HG03558 (cell line): ENCODE measurements at regions not wholly inside any gene's neighbourhood (a gene's known extent, or its start where the extent isn't known, plus 50 kb on each side); places are given as distances from the start of the nearest gene placed in this dataset.

Source experiments
- ATAC-seq: cut with Tn5 transposase; IDR thresholded peaks from one replicate; pipeline ENCODE4 v1.9.1; 2021; ENCODE audit warnings: moderate number of reproducible peaks; ENCODE audit not compliant: unreplicated experiment; ENCODE audit errors: extremely low read depth

DNA sequence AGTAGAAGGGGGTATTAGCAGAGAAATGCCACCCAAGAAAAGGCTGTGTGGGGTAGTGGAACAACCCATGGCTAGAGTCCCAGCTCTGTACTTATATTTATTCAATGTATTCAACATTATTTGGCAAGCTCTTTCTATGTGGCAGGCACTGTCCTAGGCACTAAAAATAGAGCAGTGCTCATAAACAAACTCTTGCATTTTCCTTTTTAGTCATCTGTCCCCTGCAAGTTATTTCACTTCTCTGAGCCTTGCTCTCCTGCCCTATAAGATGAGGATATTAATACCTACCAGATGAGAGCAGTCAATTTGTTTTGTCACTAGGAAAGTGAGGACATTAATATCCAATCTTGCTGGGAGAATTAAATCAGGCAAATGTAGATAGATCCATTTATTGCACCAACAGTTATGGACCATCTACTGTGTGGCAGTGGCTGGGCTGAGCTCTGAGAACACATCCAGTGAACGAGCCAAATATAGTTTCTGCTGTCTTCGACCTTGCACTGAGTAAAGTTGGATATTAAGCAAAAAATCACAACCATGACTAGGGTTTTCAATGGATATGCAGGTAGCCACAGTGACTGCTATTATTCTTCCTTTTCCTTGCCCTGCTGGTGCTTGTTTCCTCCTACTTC lies 314.3 kb upstream of the TBX3 start:
- no peak for ATAC-seq

DNA sequence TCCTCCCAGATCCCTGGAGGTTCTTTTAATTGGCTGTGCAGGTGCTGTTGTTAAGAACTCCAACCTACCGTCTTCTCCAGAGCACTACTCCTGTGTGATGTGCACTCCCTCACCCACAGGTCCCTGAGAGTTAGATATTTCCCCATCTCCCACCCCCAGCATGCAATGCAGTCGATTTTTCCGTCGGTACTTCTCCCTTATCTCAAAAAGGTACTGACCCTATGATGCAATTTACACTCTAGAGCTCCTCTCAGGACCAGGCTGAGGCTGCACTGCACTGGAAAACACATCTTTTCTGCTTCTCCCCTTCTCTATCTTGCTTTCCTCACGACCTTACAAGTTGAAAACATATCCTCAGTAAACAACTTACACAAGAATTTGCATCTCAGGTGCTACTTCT lies 312.4 kb upstream of the TBX3 start:
- no peak for ATAC-seq

DNA sequence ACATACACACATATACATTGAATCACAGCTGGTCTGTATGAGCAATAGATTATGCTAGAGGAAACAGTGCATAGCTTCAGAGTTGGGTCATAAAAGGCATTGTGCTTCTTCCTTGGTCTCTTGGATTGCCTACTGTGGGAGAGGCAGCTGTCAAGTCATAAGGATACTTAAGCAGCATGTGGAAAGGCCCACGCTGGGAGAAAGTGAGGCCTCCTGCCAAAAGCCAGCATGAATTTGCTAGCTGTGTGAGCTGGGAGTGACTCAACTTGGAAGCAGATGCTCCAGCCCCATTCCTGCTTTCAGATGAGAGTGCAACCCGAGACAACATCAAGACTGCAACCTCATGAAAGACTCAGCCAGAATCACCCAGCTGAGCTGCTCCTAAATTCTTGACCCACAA lies 311.9 kb upstream of the TBX3 start:
- no peak for ATAC-seq

DNA sequence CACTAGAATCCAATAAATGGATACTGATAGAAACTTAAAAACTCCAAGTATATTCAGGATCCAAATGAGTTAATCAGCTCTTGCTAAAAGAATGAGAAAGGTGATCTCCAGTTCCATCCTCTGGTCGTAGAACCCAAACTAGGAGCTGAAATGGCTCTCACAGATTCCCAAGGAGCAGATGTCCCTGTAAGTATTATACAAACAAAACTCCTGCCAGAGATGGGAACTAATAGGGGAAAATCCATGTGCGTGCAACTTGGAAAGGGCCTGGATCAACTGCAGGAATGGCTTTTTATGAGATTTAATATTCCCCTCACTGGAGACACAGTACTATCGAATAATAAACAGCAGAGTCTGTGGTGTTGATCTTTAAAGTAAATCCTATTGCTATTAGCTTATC lies 309.2 kb upstream of the TBX3 start:
- no peak for ATAC-seq

DNA sequence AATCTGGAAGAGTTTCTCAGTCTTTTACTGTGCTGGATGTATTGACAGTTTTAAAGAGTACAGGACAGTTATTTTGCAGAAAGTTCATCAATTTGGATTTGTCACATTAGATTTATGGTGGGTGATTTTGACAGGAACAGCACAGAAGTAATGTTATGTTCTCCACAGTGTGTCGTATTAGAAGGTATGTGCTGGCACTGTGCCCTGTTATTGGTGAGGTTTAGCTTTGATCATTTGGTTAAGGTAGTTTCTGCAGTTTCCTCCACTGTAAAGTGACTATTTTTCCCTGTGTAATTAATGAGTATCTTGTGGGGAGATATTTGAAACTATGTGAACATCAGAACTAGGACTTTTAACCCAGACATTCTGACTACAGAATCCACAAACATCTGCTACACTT lies 308.5 kb upstream of the TBX3 start:
- no peak for ATAC-seq

DNA sequence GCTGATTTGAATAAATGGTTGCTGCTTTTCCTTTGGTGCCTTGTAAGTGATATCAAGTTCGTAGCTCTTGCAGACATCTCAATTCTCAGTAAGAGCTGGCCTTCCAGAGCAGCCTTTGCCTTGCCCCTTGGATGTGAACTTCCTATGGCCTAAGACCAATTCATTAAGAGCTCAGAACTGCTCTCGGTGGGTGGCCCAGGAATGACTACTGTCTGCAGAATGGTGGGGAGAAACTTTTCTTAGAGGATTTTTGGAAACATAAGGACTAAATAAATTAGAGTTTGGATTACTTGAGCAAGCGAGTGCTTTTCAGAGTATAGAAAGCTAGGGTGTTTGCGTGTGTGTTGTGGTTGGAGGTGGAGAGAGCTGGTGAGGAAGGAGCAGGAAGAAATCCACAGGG lies 306.4 kb upstream of the TBX3 start:
- no peak for ATAC-seq

DNA sequence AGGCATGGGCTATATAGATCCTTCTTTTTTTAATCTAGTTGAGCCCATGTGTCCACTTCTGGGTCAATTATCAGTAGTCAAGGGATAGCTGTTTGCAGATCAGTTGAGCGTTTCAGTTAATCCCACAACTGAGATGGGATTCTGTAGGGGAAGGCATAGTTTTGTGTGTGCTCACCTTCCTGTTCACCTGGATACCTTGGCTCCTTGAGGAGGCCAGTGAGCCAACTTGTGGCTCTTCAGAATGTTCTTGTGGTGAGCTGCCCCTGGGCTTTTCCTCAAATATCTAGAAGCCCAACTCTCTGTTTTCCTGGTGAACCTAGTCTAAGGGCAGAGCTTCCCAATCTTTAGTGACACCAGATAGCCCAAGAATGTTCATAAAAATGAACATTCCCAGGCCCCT lies 302.9 kb upstream of the TBX3 start:
- ATAC-seq: no peak

DNA sequence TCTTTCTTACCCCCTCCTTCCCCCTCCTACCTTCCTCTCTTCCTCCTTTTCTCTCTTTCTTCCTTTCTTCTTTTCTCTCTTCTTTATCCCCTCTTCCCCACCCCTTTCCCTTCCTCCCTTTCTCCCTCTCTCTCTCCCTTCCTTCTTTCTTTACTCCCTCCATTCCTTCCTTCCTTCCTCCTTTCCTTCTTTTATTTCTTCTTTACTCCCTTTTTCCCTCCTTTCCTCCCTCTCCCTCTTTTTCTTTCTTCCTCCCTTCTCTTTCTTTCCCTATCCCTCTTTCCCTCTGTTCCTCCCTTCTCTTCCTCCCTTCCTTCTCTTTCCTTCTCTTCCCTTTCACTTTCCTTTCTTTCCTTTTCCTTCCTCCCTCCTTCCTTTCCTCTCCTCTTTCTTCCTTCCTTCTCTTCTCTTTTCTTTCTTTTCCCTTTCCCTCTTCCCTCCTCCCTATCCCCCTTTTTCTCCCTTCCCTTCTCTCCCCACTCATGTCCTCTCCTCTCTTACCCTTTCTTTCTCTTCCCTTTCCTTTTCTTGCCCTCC lies 302.3 kb upstream of the TBX3 start:
- no peak for ATAC-seq

DNA sequence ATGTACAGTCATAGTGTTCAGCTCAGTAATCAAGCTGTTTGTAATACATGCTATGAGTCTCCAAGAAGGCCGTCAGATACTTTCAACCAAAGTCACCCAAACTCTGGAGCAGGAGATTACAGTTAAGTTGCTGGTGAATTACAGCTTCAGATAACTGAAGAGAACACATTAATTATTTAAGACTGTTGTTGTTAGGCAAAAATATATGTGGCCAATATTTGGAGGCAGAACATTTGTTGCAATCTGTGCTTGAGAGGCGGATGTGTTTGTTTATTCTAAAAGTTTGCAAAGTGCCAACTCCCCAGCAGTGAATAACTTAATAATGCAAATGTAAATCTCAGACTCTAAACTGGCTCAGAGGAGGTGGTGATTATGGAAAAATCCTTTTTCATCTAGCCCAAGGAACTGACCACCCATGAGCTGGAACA lies 300.7 kb upstream of the TBX3 start:
- no peak for ATAC-seq

DNA sequence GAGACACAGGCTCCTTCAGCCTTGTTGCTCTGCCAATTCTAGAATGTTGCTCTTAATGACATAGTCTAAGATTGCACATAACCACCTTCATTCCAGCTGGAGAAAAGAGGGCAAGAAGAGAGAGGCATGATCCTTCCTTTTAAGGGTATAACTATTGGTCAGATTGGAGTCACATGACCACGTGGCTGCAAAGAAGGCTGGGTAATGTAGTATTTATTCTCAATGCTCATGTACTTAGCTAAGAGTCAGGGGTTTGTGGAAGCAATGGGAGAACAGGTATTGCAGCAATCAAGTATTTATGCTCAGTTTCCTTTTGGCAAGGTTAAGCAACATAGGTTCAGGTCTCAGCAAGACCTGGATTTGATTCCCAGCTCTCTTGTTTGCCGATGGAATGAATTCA lies 298.8 kb upstream of the TBX3 start:
- ATAC-seq: no peak

DNA sequence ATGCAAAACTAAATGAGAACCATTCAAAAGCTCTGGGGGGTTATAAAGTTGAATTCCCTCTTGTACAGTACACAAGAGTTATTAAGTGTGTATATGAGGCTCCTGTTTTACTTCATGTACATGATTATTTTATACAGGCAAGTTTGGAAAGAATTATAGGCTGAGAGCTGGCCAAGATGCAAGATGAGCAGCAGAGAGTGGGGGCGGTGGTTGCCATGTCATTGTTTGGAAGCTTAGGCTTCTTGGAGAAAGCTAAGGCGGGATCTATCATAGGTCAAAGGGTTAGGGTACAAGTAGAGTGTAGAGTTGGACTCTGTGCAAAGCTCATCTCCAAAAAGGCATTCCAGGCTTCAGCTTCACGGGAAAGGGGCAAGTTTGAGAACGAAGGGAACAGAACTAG lies 297.1 kb upstream of the TBX3 start:
- no peak for ATAC-seq

DNA sequence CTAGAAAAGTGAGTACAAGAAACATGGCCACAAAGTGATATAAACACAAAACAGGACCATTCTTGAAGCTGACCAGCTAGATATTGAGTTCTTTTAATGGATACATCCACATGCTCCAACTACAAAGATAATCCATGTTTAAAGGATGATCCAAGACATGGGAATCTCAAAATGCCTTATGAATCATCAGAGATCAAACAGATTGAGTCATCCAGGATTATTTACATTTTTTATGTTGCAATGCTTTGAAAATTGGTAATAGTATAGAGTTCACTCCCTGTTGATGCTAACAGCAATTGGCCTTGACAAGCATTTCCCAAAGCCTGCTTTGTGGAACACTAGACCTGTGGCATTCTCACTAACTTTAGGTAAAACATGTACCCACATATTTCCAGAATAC lies 293.0 kb upstream of the TBX3 start:
- no peak for ATAC-seq

DNA sequence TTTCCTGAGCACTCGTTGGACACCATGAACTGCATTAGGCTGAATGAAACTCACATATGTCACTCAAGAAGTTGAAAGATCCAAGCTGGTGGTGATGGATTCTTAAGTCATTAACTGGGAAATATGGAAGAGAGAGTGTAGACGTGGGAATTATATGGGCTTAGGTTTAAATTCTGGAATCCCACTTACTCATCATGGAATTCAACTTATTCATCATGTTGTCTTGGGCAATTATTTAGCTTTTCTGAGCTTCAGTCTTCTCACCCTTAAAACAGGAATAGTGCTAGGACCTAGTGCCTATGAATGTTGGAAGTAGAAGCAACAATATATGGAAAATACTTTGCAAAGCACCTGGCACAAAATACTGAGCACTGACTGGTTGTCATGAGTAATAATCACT lies 292.4 kb upstream of the TBX3 start:
- no peak for ATAC-seq

DNA sequence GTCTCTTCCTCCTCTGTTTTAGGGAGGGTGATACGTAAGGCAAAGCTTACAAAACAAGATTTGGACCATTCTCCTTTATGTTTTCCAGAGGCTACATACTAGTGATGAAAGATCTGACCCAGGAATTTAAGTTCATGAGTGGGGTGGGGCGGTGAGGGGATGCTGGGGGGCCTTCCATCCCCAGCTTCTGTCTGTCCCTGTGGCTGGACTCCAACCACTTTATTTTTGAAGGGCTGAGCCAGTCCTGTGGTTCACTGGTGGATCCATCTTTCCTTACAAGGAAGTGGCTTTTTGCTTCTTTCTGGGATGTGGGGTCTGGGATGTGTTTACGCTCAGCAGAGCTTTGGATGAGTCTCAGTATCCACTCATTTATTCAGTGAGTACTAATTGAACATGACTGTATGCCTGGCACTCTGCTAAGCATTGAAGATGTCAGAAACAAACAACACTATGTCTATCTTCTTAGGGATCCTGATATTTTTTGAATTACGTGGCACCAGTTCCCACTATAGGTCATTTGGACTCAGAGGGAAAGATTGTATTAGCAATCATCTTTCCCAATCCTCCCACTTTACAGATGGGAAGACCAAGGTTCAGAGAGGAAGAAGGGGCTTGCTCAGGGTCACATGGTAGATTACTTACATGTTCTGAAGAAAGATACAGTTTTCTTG lies 291.8 kb upstream of the TBX3 start:
- no peak for ATAC-seq

DNA sequence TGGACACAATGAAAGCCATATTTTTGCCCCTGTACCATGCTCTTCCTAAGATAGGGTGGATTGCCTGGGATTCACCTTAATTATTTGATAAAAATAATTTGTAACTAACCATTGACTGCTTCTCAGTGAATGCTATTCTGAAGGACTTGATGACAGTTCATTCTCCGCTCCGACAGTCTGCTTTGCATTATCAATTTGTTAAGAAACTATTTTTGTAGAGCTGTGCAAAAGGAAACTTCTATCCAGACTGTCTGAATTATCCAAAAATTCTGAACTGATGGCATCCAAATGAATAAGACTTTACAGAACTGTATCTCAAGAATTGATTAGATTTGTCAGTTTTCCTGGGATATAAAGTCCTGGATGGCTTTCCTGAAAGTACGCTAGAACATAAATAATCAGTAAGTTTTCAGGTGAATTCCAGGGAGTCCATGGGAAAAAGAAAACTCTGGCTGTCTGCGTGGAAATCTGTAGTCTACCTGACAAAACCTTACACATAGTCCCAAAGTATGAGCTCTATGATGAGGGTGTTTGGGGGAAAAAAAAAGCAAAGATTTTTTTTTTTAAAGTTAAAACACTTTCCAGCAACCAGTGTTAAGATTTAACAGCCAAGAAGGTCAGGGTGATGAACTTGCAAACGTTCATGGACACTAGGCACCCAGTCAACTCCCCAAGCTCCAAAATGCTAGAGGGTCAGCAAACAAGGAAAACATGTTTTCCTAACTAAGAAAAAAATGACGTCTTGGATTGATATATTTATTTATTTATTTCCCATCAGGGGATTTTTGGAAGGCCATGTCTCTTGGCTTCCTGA lies 291.1 kb upstream of the TBX3 start:
- ATAC-seq: no peak

DNA sequence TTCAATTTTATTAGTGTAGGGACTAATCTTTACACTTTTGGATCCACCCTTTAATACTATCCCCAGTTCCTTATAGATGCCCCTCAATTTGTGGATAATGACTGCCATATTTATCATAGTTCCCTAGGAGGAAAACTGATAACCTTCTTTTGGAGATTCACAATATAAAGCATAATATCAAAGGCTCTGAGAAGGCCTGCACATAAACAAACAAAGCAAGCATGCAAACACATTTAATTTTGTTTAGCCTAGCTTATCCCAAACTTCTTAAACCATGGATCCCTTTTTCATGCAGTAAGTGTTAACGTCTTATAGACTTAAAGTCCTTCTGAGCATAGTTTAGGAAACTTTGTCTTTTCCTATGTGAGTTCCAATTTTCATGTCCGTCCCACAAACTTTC lies 290.4 kb upstream of the TBX3 start:
- no peak for ATAC-seq

DNA sequence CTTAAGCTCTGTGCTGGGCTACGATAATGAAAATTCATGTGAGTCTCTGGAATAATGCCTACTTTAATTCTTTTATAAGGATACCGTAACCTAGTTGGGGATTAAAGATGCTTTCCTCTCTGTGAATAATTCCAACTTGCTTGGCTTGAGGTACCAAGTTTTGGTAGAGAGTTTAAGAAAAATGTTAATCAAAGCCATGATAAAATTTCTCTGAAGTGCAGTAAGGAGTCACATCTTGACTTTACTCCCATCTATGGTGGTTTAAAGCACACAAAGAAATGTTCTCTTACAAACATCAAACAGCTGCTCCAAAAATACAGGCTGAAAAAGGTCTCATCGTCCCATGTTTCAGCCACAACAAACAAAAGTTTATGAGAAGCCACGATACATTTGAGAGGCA lies 284.8 kb upstream of the TBX3 start:
- ATAC-seq: no peak

DNA sequence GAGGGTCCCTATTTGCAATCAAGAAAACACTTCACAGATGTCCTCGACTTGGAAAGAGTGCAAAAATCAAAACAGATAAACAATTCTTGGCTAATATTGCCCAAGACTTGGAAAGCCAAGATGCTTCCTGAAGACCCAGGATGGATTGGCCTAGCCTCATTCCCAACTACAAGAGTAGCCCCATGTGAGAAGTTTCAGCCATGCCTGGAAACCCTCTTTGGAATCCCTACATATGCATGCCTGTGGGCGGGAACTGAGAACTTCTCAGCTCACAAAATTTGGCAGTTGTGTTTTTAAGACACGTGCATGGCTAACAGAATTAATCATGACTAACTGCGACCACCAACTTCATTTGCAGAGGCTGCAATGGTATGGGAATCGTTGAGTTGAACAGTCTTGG lies 283.2 kb upstream of the TBX3 start:
- ATAC-seq: no peak

DNA sequence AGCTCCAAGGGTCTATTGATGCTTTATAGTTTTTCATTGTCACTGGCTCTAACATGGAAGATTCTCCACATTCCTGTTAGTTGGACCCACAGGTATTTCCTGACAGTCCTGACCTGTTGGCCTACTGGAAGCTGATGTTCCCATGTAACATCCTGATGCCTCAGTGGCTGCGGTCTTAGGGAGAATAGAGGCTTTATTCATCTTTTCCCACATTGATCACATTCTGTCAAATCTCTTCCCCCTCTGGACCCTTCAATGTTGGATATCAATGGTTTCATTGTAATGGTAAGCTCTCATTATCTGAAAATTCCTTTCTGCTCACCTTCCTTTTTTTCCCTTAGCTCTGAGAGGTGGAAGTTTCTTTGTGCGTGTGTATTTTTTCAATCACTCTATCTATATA lies 280.9 kb upstream of the TBX3 start:
- ATAC-seq: no peak

DNA sequence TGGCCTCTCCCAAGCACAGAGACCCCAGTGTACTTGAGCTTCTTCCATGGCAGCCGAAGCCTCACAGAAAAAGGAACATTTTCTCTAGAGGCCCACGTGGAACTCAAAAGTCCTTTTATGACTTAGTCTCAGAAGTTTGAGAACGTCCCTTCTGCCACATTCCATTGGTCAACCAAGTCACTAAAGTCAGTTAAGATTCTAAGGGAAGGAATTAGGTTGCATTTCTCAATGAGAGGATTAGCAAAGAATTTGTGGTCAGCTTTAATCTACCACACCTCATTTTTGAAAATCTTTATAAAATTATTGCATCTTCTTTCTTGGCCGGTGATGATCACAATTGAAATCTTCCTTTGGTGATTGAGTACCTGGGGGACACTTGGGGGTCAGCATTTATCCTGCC lies 279.9 kb upstream of the TBX3 start:
- no peak for ATAC-seq

DNA sequence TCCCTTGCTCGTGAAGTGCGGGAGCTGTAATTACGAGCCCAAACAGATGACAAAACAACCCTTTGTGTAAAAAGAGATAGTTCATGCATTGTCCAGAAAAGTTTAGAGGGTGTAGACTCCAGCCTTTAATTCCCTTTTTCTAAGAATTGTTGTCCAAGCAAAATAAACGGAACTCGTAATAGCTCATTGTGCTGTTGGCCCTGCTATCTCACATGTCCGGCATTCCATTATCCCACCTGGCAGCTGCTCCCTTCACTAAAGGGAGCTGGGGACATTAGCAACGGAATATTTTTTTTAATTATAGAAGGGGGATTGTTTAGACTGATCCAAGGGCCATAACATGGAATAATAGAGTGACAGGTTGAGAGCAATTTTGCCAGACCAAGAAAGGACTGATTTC lies 277.5 kb upstream of the TBX3 start:
- no peak for ATAC-seq
